Spleen (tissue), 11 donors: ENCODE measurements at regions not wholly inside any gene's neighbourhood (a gene's known extent, or its start where the extent isn't known, plus 50 kb on each side); places are given as distances from the start of the nearest gene placed in this dataset.

ENCODE experiments used
- DNase-seq: peaks from one replicate; pipeline ENCODE4 v3.0.0-alpha.2; 2020
- H3K27ac ChIP-seq, 8 donors: fragments of 200-600 bp; sonication (generic) in 7 of 8; 1 replicate in 4 of 8; 2 replicates in 4 of 8; pipeline versions ENCODE4 v1.5.0 to v1.8.0; 2016 to 2021; ENCODE audit warnings: inconsistent platforms in 4 of 8, mild to moderate bottlenecking in 4 of 8, moderate library complexity in 1 of 8
- H3K27me3 ChIP-seq, 7 donors: fragments of 200-600 bp; sonication (generic) in 6 of 7; replicated peaks in 1 of 7; 1 replicate in 4 of 7; 2 replicates in 3 of 7; pipeline versions ENCODE4 v1.5.0 to v1.8.0; 2016 to 2021; ENCODE audit warnings: inconsistent platforms in 3 of 7, mild to moderate bottlenecking in 1 of 7
- H3K36me3 ChIP-seq, 6 donors: fragments of 200-600 bp; sonication (generic) in 5 of 6; 1 replicate in 4 of 6; 2 replicates in 2 of 6; pipeline versions ENCODE4 v1.5.0 to v1.8.0; 2016 to 2021; ENCODE audit warnings: inconsistent platforms in 2 of 6
- H3K4me1 ChIP-seq, 6 donors: fragments of 200-600 bp; sonication (generic) in 5 of 6; 1 replicate in 3 of 6; 2 replicates in 3 of 6; pipeline versions ENCODE4 v1.5.0 to v1.8.0; 2016 to 2021; ENCODE audit warnings: inconsistent platforms in 3 of 6
- H3K4me3 ChIP-seq, 8 donors: fragments of 200-600 bp; sonication (generic) in 7 of 8; 1 replicate in 4 of 8; 2 replicates in 4 of 8; pipeline versions ENCODE4 v1.5.0 to v1.8.0; 2016 to 2021; ENCODE audit warnings: inconsistent platforms in 4 of 8, mild to moderate bottlenecking in 4 of 8, moderate library complexity in 2 of 8
- H3K9me3 ChIP-seq, 8 donors: fragments of 200-600 bp; sonication (generic) in 7 of 8; 1 replicate in 4 of 8; 2 replicates in 4 of 8; pipeline versions ENCODE4 v1.5.0 to v1.8.0; 2016 to 2021; ENCODE audit warnings: inconsistent platforms in 4 of 8
- POLR2A ChIP-seq, 3 donors: fragments of 450-650 bp; IDR thresholded peaks; one replicate each; pipeline ENCODE4 v1.5.1; 2017; ENCODE audit warnings: antibody characterized with exemption in 3 of 3, mild to moderate bottlenecking in 1 of 3
- POLR2AphosphoS5 ChIP-seq, 3 donors: sonication (generic); formaldehyde crosslinking; IDR thresholded peaks; one replicate each; pipeline ENCODE4 v1.5.1; 2017; ENCODE audit warnings: antibody characterized with exemption in 3 of 3
- WGBS, 5 donors: extraction: QIAGEN DNeasy Blood & Tissue Kit in 3 of 5; methylation state at CpG; one replicate each; pipeline versions ENCODE4 v1.1.5 to v1.1.7; 2013 to 2018; 5-methylcytosine and 5-hydroxymethylcytosine counted together
- intact Hi-C: fragments of 100-400 bp; cut with DNase I; formaldehyde crosslinking; loops from one replicate; pipeline ENCODE4 v1.15.0; 2023; ENCODE audit warnings: low total_unique reads
- TF ChIP-seq, protein P1 (sequence below), 11 experiments: fragments of 200-600 bp in 7 of 11; fragments of 450-650 bp in 4 of 11; sonication (generic) in 4 of 11; IDR thresholded peaks in 8 of 11; conservative IDR thresholded peaks in 3 of 11; 1 replicate in 7 of 11; 2 replicates in 4 of 11; pipeline versions ENCODE4 v1.4.0 to v1.8.0; 2016 to 2021; ENCODE audit warnings: antibody characterized with exemption in 11 of 11, inconsistent platforms in 4 of 11, mild to moderate bottlenecking in 1 of 11
- donor health status: healthy with polysubstance abuse.
- donor health status: DM: no; HTN: no; CAD: no; lungs with moderate emphysema.
- donor health status: DM: no; HTN: no; CAD: no.
- donor health status: Bipolar disorder and iron deficiency.
- donor health status: healthy.
- donor health status: DM: no; HTN: no; CAD: no.
- donor health status: DM: yes; HTN: yes; CAD: no.

DNA sequence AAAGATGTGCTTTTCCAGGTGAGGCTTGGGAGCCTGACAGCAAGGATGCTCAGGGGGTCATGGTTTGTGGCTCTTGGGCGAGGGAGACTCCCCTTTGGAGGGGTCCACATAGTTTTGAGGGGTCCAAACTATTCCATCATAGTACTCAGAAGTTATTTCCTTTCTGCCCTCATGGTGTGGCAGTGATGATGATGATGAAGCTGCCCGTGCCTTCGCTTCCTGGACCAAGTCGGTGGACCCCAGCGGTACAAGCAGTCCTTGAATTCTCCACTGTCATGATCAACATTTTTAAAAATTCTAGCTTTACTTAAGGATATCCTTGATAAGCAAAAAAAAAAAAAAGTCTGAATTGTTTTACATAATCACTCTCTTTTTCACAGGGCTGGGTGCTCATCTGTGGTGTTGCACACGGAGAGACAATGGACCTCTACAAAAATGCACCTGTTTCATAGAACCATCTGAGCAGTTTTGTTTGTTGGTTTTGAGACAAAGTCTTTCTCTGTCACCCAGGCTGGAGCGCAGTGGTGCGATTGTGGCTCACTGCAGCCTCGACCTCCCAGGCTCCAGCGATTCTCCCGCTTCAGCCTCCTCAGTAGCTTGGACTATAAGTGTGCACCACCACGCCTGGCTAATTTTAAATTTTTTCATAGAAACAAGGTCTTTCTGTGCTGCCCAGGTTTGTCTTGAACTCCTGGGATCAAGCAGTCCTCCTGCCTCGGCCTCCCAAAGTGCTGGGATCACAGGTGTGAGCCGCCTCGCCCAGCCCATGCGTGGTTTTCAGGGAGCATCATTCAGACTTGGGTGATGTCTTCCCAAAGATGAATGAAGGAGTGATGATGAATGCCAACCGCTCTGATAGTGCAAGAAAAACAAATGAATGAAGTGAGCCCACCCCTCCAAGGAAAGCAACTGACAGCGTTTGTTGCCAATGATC lies 271.4 kb upstream of the HDAC4 start:
- TF ChIP-seq POLR2AphosphoS5 (IDR thresholded peaks at IDR 0.05) = no peak
- TF ChIP-seq, protein P1, sequence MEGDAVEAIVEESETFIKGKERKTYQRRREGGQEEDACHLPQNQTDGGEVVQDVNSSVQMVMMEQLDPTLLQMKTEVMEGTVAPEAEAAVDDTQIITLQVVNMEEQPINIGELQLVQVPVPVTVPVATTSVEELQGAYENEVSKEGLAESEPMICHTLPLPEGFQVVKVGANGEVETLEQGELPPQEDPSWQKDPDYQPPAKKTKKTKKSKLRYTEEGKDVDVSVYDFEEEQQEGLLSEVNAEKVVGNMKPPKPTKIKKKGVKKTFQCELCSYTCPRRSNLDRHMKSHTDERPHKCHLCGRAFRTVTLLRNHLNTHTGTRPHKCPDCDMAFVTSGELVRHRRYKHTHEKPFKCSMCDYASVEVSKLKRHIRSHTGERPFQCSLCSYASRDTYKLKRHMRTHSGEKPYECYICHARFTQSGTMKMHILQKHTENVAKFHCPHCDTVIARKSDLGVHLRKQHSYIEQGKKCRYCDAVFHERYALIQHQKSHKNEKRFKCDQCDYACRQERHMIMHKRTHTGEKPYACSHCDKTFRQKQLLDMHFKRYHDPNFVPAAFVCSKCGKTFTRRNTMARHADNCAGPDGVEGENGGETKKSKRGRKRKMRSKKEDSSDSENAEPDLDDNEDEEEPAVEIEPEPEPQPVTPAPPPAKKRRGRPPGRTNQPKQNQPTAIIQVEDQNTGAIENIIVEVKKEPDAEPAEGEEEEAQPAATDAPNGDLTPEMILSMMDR (IDR thresholded peaks at IDR 0.05 in 8 of 11, conservative IDR thresholded peaks at IDR 0.05 in 3 of 11) = no peak
- TF ChIP-seq POLR2A (IDR thresholded peaks at IDR 0.05) = no peak
- no peak overlapping the region for H3K4me3 ChIP-seq
- DNase-seq = no peak
- intact Hi-C loops = no loop called here
- no peak overlapping the region for H3K27ac ChIP-seq
- H3K9me3 ChIP-seq = no peaks in the 10 kb centered on the region
- no peaks in the 10 kb centered on the region for H3K36me3 ChIP-seq
- WGBS, 5 donors = 83 to 90% (median 88%) methylated on average over 18 of the region's 18 CpGs
- no peaks in the 10 kb centered on the region for H3K27me3 ChIP-seq
- no peaks in the 10 kb centered on the region for H3K4me1 ChIP-seq

- no peak overlapping the region for H3K27ac ChIP-seq
- intact Hi-C loops = no loop called here
- TF ChIP-seq POLR2AphosphoS5 (IDR thresholded peaks at IDR 0.05) (no peak), POLR2A (IDR thresholded peaks at IDR 0.05) (no peak)
- TF ChIP-seq, protein P1 (IDR thresholded peaks at IDR 0.05 in 8 of 11, conservative IDR thresholded peaks at IDR 0.05 in 3 of 11) = no peak
- no peak for DNase-seq
- no peaks in the 10 kb centered on the region for H3K27me3 ChIP-seq
- no peak overlapping the region for H3K4me3 ChIP-seq
- no peaks in the 10 kb centered on the region for H3K9me3 ChIP-seq
- no peaks in the 10 kb centered on the region for H3K36me3 ChIP-seq
- no peaks in the 10 kb centered on the region for H3K4me1 ChIP-seq
- 82 to 93% (median 90%) methylated on average over 7 to 10 of the region's 10 CpGs for WGBS, 5 donors
These were observed 270.7 kb upstream of the HDAC4 start for GRCh38 chr2:239671471-239671870.

- WGBS, 5 donors = 87 to 93% (median 91%) methylated on average over 7 of the region's 7 CpGs
- Histone ChIP-seq H3K9me3 (no peaks in the 10 kb centered on the region), H3K27me3 (no peaks in the 10 kb centered on the region), H3K4me3 (no peak overlapping the region), H3K4me1 (no peaks in the 10 kb centered on the region), H3K36me3 (no peaks in the 10 kb centered on the region), H3K27ac (no peak overlapping the region)
- no peak for DNase-seq
- intact Hi-C loops = no loop called here
- TF ChIP-seq, protein P1 (IDR thresholded peaks at IDR 0.05 in 8 of 11, conservative IDR thresholded peaks at IDR 0.05 in 3 of 11) = no peak
- TF ChIP-seq POLR2AphosphoS5 (IDR thresholded peaks at IDR 0.05) = no peak
These were observed 269.8 kb upstream of the HDAC4 start for GRCh38 chr2:239670463-239671120.

GRCh38 chr2:239669899-239670460 lies 269.2 kb upstream of the HDAC4 start:
- 84 to 95% (median 91%) methylated on average over 16 to 17 of the region's 17 CpGs for WGBS, 5 donors
- intact Hi-C loops = no loop called here
- Histone ChIP-seq H3K27ac (no peak overlapping the region), H3K27me3 (no peaks in the 10 kb centered on the region), H3K36me3 (no peaks in the 10 kb centered on the region), H3K9me3 (no peaks in the 10 kb centered on the region), H3K4me1 (no peaks in the 10 kb centered on the region), H3K4me3 (no peak overlapping the region)
- TF ChIP-seq POLR2A (IDR thresholded peaks at IDR 0.05) (no peak), POLR2AphosphoS5 (IDR thresholded peaks at IDR 0.05) (no peak)
- TF ChIP-seq, protein P1 (IDR thresholded peaks at IDR 0.05 in 8 of 11, conservative IDR thresholded peaks at IDR 0.05 in 3 of 11) = no peak
- no peak for DNase-seq
